ENCODE measurements at regions not wholly inside any gene's neighbourhood (a gene's known extent, or its start where the extent isn't known, plus 50 kb on each side); places are given as distances from the start of the nearest gene placed in this dataset.

GRCh38 chr4:18736551-18736950 is 715.0 kb upstream of the LCORL start (continued):
- no peak for TF ChIP-seq ZNF800 (CRISPR knock-in tag; IDR thresholded peaks at IDR 0.05)
- TF ChIP-seq ZNF280D (CRISPR knock-in tag; IDR thresholded peaks at IDR 0.05): no peak
- no peak for TF ChIP-seq ZNF704 (CRISPR knock-in tag; IDR thresholded peaks at IDR 0.05; ENCODE audit: borderline replicate concordance)
- no peak for TF ChIP-seq SP2 (CRISPR knock-in tag; IDR thresholded peaks at IDR 0.05)
- no peak for TF ChIP-seq ZNF34 (CRISPR knock-in tag; IDR thresholded peaks at IDR 0.05; ENCODE audit: borderline replicate concordance)
- no peak for TF ChIP-seq ELF1 (CRISPR knock-in tag; IDR thresholded peaks at IDR 0.05)

GRCh38 chr4:18735740-18736268 is 714.2 kb upstream of the LCORL start:
- Histone ChIP-seq H3K9me3 (ENCODE audit: low read length) (peaks cover 63% of the 10 kb centered on the region), H3K4me3 (replicated peaks in 1 of 3; ENCODE audit: insufficient read depth in 1 of 3, low read depth in 2 of 3, low read length in 3 of 3) (no peak overlapping the region), H3K4me2 (ENCODE audit: low read depth, low read length) (no peak overlapping the region), H3K36me3 (replicated peaks in 1 of 2; ENCODE audit: control insufficient read depth in 1 of 2, insufficient read depth in 2 of 2, low read length in 2 of 2) (no peaks in the 10 kb centered on the region), H3K27ac (ENCODE audit: extremely low read length, insufficient read depth, low read length) (no peak overlapping the region), H3K79me2 (ENCODE audit: insufficient read depth, low read length) (no peaks in the 10 kb centered on the region), H3K4me1 (ENCODE audit: insufficient read depth, low read length) (no peaks in the 10 kb centered on the region), H3K27me3 (ENCODE audit: control insufficient read depth in 1 of 2, insufficient read depth in 2 of 2, low read length in 2 of 2) (no peaks in the 10 kb centered on the region), H2AFZ (ENCODE audit: low read length) (no peak overlapping the region), H4K20me1 (ENCODE audit: insufficient read depth, low read length) (no peaks in the 10 kb centered on the region), H3K9ac (ENCODE audit: insufficient read depth, low read depth, low read length) (no peak overlapping the region)
- BruUV-seq (replicated peaks): no TSS peak
- POLR2A ChIA-PET: no interaction called here
- FAIRE-seq: no peak
- no peak for DNase-seq (ENCODE audit: low spot score)
- intact Hi-C loops (cut with micrococcal nuclease; ENCODE audit: unreplicated experiment) (no loop called here), in situ Hi-C loops (cut with HindIII; ENCODE audit: extremely low pct_ligation_motif_present, low pct_unique_long_range_greater_than_20kb) (no loop called here)
- ATAC-seq: no peak
- WGBS (ENCODE audit: low lambda C conversion rate): 1% methylated on average over 3 of the region's 3 CpGs
- CTCF ChIA-PET (ENCODE audit: low intra/inter-chr PET ratio, low total read pairs): no interaction called here
- TF ChIP-seq JDP2 (CRISPR knock-in tag; IDR thresholded peaks at IDR 0.05; ENCODE audit: borderline replicate concordance) (no peak), HOXA3 (CRISPR knock-in tag; IDR thresholded peaks at IDR 0.05) (no peak), ZBTB33 (CRISPR knock-in tag; IDR thresholded peaks at IDR 0.05) (no peak)

Data from HepG2 (cell line).